ENCODE measurements at regions not wholly inside any gene's neighbourhood (a gene's known extent, or its start where the extent isn't known, plus 50 kb on each side); places are given as distances from the start of the nearest gene placed in this dataset.

- intact Hi-C loops (cut with micrococcal nuclease) = no loop called here
Observed at GRCh38 chr1:90580176-90580575, 136.9 kb downstream of the BARHL2 start.

GRCh38 chr1:90579212-90579802, 137.8 kb downstream of the BARHL2 start:
- POLR2A ChIA-PET = no interaction called here
- intact Hi-C loops (cut with micrococcal nuclease) = loop anchor here (1.0 to 5.0 kb wide), 2 partner anchors 383 to 586 kb away; no protein-coding TSS in a partner anchor
- Mint-ChIP-seq H3K9me3 (no peaks in the 10 kb centered on the region), H3K4me3 (no peak overlapping the region), H3K27ac (no peak overlapping the region), H3K36me3 (no peaks in the 10 kb centered on the region), H3K4me1 (ENCODE audit: low read depth) (no peaks in the 10 kb centered on the region), H3K27me3 (no peaks in the 10 kb centered on the region)
- CTCF ChIA-PET = interaction anchor here (0.6 to 3.7 kb wide), 16 partner anchors 9 to 1353 kb away, joined by 3 to 17 read pairs (median 3); no protein-coding TSS in a partner anchor
- DNase-seq = no peak

More at GRCh38 chr1:90580176-90580575, 136.9 kb downstream of the BARHL2 start:
- ChIA-PET POLR2A (no interaction called here), CTCF (interaction anchor here (1.5 to 4.7 kb wide), 3 partner anchors 13 to 586 kb away, joined by 5 to 19 read pairs (median 16); no protein-coding TSS in a partner anchor)
- Mint-ChIP-seq H3K9me3 (no peaks in the 10 kb centered on the region), H3K27me3 (no peaks in the 10 kb centered on the region), H3K36me3 (no peaks in the 10 kb centered on the region), H3K4me3 (no peak overlapping the region), H3K4me1 (ENCODE audit: low read depth) (no peaks in the 10 kb centered on the region), H3K27ac (no peak overlapping the region)
- DNase-seq = no peak

GRCh38 chr1:90574692-90575370, 142.3 kb downstream of the BARHL2 start:
- intact Hi-C loops (cut with micrococcal nuclease) = loop anchor here (5.0 kb wide), 1 partner anchor 387 kb away; no protein-coding TSS in a partner anchor
- Mint-ChIP-seq H3K4me3 (no peak overlapping the region), H3K36me3 (no peaks in the 10 kb centered on the region), H3K27me3 (peaks cover 6% of the 10 kb centered on the region), H3K9me3 (no peaks in the 10 kb centered on the region), H3K27ac (no peak overlapping the region), H3K4me1 (ENCODE audit: low read depth) (no peaks in the 10 kb centered on the region)
- ChIA-PET CTCF (no interaction called here), POLR2A (no interaction called here)
- DNase-seq = no peak

- H3K27me3 Mint-ChIP-seq = peaks cover 7% of the 10 kb centered on the region
- H3K36me3 Mint-ChIP-seq = no peaks in the 10 kb centered on the region
- ChIA-PET POLR2A (no interaction called here), CTCF (interaction anchor here (0.6 to 1.1 kb wide), 2 partner anchors 148 to 774 kb away, joined by 3 to 4 read pairs; no protein-coding TSS in a partner anchor)
- no peak overlapping the region for H3K4me3 Mint-ChIP-seq
- no peaks in the 10 kb centered on the region for H3K4me1 Mint-ChIP-seq (ENCODE audit: low read depth)
- DNase-seq = no peak
- H3K9me3 Mint-ChIP-seq = no peaks in the 10 kb centered on the region
- intact Hi-C loops (cut with micrococcal nuclease) = no loop called here
- no peak overlapping the region for H3K27ac Mint-ChIP-seq
Observed at GRCh38 chr1:90573736-90574135, 143.4 kb downstream of the BARHL2 start.

- Mint-ChIP-seq H3K36me3 (no peaks in the 10 kb centered on the region), H3K4me1 (ENCODE audit: low read depth) (no peaks in the 10 kb centered on the region), H3K4me3 (no peak overlapping the region), H3K27ac (no peak overlapping the region), H3K27me3 (peaks cover 9% of the 10 kb centered on the region), H3K9me3 (no peaks in the 10 kb centered on the region)
- POLR2A ChIA-PET = no interaction called here
- intact Hi-C loops (cut with micrococcal nuclease) = no loop called here
- CTCF ChIA-PET = no interaction called here
- DNase-seq = no peak
Observed at GRCh38 chr1:90572446-90572845, 144.7 kb downstream of the BARHL2 start.

- POLR2A ChIA-PET = no interaction called here
- no peak overlapping the region for H3K27ac Mint-ChIP-seq
- no peaks in the 10 kb centered on the region for H3K36me3 Mint-ChIP-seq
- CTCF ChIA-PET = no interaction called here
- no peaks in the 10 kb centered on the region for H3K9me3 Mint-ChIP-seq
- H3K27me3 Mint-ChIP-seq = peaks cover 14% of the 10 kb centered on the region
- no peaks in the 10 kb centered on the region for H3K4me1 Mint-ChIP-seq (ENCODE audit: low read depth)
- DNase-seq = no peak
- intact Hi-C loops (cut with micrococcal nuclease) = no loop called here
- no peak overlapping the region for H3K4me3 Mint-ChIP-seq
Observed at GRCh38 chr1:90568436-90568835, 148.7 kb downstream of the BARHL2 start.

GRCh38 chr1:90564164-90564563, 152.9 kb downstream of the BARHL2 start:
- peaks cover 13% of the 10 kb centered on the region for H3K27me3 Mint-ChIP-seq
- H3K4me1 Mint-ChIP-seq (ENCODE audit: low read depth) = no peaks in the 10 kb centered on the region
- ChIA-PET CTCF (interaction anchor here (0.7 kb wide), 1 partner anchor 15 kb away, joined by 3 read pairs; no protein-coding TSS in a partner anchor), POLR2A (no interaction called here)
- no peaks in the 10 kb centered on the region for H3K9me3 Mint-ChIP-seq
- H3K27ac Mint-ChIP-seq = no peak overlapping the region
- no peak for DNase-seq
- no peaks in the 10 kb centered on the region for H3K36me3 Mint-ChIP-seq
- no peak overlapping the region for H3K4me3 Mint-ChIP-seq
- intact Hi-C loops (cut with micrococcal nuclease) = no loop called here

GRCh38 chr1:90562892-90563291, 154.2 kb downstream of the BARHL2 start:
- H3K27me3 Mint-ChIP-seq = peaks cover 13% of the 10 kb centered on the region
- H3K27ac Mint-ChIP-seq = no peak overlapping the region
- intact Hi-C loops (cut with micrococcal nuclease) = no loop called here
- H3K36me3 Mint-ChIP-seq = no peaks in the 10 kb centered on the region
- no peak for DNase-seq
- no peaks in the 10 kb centered on the region for H3K4me1 Mint-ChIP-seq (ENCODE audit: low read depth)
- no peaks in the 10 kb centered on the region for H3K9me3 Mint-ChIP-seq
- CTCF ChIA-PET = no interaction called here
- POLR2A ChIA-PET = no interaction called here
- no peak overlapping the region for H3K4me3 Mint-ChIP-seq

GRCh38 chr1:90561911-90562310, 155.2 kb downstream of the BARHL2 start:
- H3K27me3 Mint-ChIP-seq = peaks cover 15% of the 10 kb centered on the region
- no peaks in the 10 kb centered on the region for H3K4me1 Mint-ChIP-seq (ENCODE audit: low read depth)
- ChIA-PET POLR2A (no interaction called here), CTCF (no interaction called here)
- H3K9me3 Mint-ChIP-seq = no peaks in the 10 kb centered on the region
- no peaks in the 10 kb centered on the region for H3K36me3 Mint-ChIP-seq
- DNase-seq = no peak
- H3K4me3 Mint-ChIP-seq = no peak overlapping the region
- no peak overlapping the region for H3K27ac Mint-ChIP-seq
- intact Hi-C loops (cut with micrococcal nuclease) = no loop called here

- Mint-ChIP-seq H3K4me1 (ENCODE audit: low read depth) (no peaks in the 10 kb centered on the region), H3K4me3 (no peak overlapping the region), H3K27ac (no peak overlapping the region), H3K27me3 (peaks cover 16% of the 10 kb centered on the region), H3K36me3 (no peaks in the 10 kb centered on the region), H3K9me3 (no peaks in the 10 kb centered on the region)
- ChIA-PET CTCF (interaction anchor here (0.8 kb wide), 1 partner anchor 9 kb away, joined by 3 read pairs; no protein-coding TSS in a partner anchor), POLR2A (no interaction called here)
- DNase-seq = no peak
- intact Hi-C loops (cut with micrococcal nuclease) = no loop called here
Observed at GRCh38 chr1:90561103-90561783, 155.9 kb downstream of the BARHL2 start.

- ChIA-PET CTCF (no interaction called here), POLR2A (no interaction called here)
- no peak for DNase-seq
- Mint-ChIP-seq H3K4me3 (no peak overlapping the region), H3K9me3 (no peaks in the 10 kb centered on the region), H3K36me3 (no peaks in the 10 kb centered on the region), H3K4me1 (ENCODE audit: low read depth) (no peaks in the 10 kb centered on the region), H3K27me3 (peaks cover 9% of the 10 kb centered on the region), H3K27ac (no peak overlapping the region)
- intact Hi-C loops (cut with micrococcal nuclease) = no loop called here
Observed at GRCh38 chr1:90558754-90559378, 158.2 kb downstream of the BARHL2 start.

GRCh38 chr1:90558126-90558525, 159.0 kb downstream of the BARHL2 start:
- CTCF ChIA-PET = interaction anchor here (1.5 kb wide), 1 partner anchor 21 kb away, joined by 6 read pairs; no protein-coding TSS in a partner anchor
- Mint-ChIP-seq H3K4me1 (ENCODE audit: low read depth) (no peaks in the 10 kb centered on the region), H3K27me3 (peaks cover 9% of the 10 kb centered on the region), H3K27ac (no peak overlapping the region), H3K36me3 (no peaks in the 10 kb centered on the region), H3K4me3 (no peak overlapping the region), H3K9me3 (no peaks in the 10 kb centered on the region)
- intact Hi-C loops (cut with micrococcal nuclease) = no loop called here
- POLR2A ChIA-PET = no interaction called here
- DNase-seq = no peak
